Endodermal cell (in vitro differentiated cells): ENCODE measurements at regions not wholly inside any gene's neighbourhood (a gene's known extent, or its start where the extent isn't known, plus 50 kb on each side); places are given as distances from the start of the nearest gene placed in this dataset.

Experiments used
- DNase-seq: peaks from one replicate; pipeline ENCODE4 v3.0.0-alpha.2; 2017
- H3K27ac ChIP-seq: 2 replicates; pipeline ENCODE4 v1.5.1; 2013; ENCODE audit warnings: mild to moderate bottlenecking, low read depth, low read length, moderate library complexity
- H3K27me3 ChIP-seq: 2 replicates; pipeline ENCODE4 v1.6.1; 2013; ENCODE audit warnings: mild to moderate bottlenecking, low read length, moderate library complexity; ENCODE audit not compliant: insufficient read depth, control insufficient read depth, poor library complexity, severe bottlenecking
- H3K36me3 ChIP-seq: 2 replicates; pipeline ENCODE4 v1.7.0; 2013; ENCODE audit warnings: mild to moderate bottlenecking, low read length, moderate library complexity; ENCODE audit not compliant: control insufficient read depth, insufficient read depth
- H3K4me1 ChIP-seq: one replicate; pipeline ENCODE4 v1.7.0; 2013; ENCODE audit warnings: low read length; ENCODE audit not compliant: control insufficient read depth, insufficient read depth
- H3K4me3 ChIP-seq: 2 replicates; pipeline ENCODE4 v1.5.1; 2013; ENCODE audit warnings: mild to moderate bottlenecking, low read length, moderate library complexity
- H3K9ac ChIP-seq: 2 replicates; pipeline ENCODE4 v1.6.1; 2013; ENCODE audit warnings: mild to moderate bottlenecking, low read length, moderate library complexity; ENCODE audit not compliant: poor library complexity, severe bottlenecking; ENCODE audit errors: extremely low read depth
- H3K9me3 ChIP-seq: 2 replicates; pipeline ENCODE4 v1.6.1; 2013; ENCODE audit warnings: mild to moderate bottlenecking, low read length, moderate library complexity; ENCODE audit not compliant: control insufficient read depth
- H3K27ac Mint-ChIP-seq: 2 replicates; pipeline ENCODE4 v1.8.0; 2020; ENCODE audit warnings: mixed read lengths
- H3K27me3 Mint-ChIP-seq: 2 replicates; pipeline ENCODE4 v1.8.0; 2021; ENCODE audit warnings: mild to moderate bottlenecking, mixed read lengths; ENCODE audit not compliant: insufficient read depth
- H3K36me3 Mint-ChIP-seq: 2 replicates; pipeline ENCODE4 v1.8.0; 2020; ENCODE audit warnings: low read depth, mixed read lengths
- H3K4me1 Mint-ChIP-seq: 2 replicates; pipeline ENCODE4 v1.8.0; 2020; ENCODE audit warnings: mixed read lengths
- H3K4me3 Mint-ChIP-seq: 2 replicates; pipeline ENCODE4 v1.8.0; 2020; ENCODE audit warnings: mild to moderate bottlenecking, moderate library complexity, mixed read lengths
- H3K9me3 Mint-ChIP-seq: 2 replicates; pipeline ENCODE4 v1.8.0; 2020; ENCODE audit warnings: mild to moderate bottlenecking, mixed read lengths
- WGBS, 2 experiments: methylation state at CpG; one replicate each; pipeline versions ENCODE4 v1.1.5 to v1.1.7; 2013; ENCODE audit warnings: missing lambda C conversion rate in 2 of 2, mixed read lengths in 1 of 2; ENCODE audit not compliant: insufficient coverage in 1 of 2, insufficient read length in 1 of 2; 5-methylcytosine and 5-hydroxymethylcytosine counted together
- TF ChIP-seq, protein P1 (sequence below): fragments of 200-600 bp; sonication (generic); conservative IDR thresholded peaks from 2 replicates; pipeline ENCODE4 v1.5.0; 2021; ENCODE audit warnings: antibody characterized with exemption, mild to moderate bottlenecking

DNA sequence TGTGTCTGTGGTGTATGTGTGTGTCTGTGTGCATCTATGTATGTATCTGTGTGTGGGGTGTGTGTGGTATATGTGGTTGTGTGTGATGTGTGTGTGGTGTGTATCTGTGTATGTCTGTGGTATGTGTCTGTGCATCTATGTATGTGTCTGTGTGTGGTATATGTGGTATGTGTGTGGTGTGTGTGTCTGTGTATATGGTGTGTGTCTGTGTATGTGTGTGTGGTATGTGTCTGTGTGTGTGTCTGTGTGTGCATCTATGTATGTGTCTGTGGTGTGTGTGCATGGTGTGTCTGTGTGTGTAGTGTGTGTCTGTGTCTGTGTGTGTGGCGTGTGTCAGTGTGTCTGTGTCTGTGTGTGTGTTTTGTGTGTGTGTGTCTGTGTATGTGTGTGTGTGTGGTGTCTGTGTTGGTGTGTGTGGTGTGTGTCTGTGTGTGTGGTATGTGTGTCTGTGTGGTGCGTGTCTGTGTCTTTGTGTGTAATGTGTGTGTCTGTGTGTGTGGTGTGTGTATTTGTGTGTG is 121.9 kb upstream of the MVB12B start:
- Histone ChIP-seq H3K27me3 (no peaks in the 10 kb centered on the region), H3K27ac (no peak overlapping the region), H3K36me3 (no peaks in the 10 kb centered on the region), H3K9ac (no peak overlapping the region), H3K4me3 (no peak overlapping the region), H3K9me3 (no peaks in the 10 kb centered on the region), H3K4me1 (no peaks in the 10 kb centered on the region)
- Mint-ChIP-seq H3K4me1 (no peaks in the 10 kb centered on the region), H3K27me3 (peaks cover 4% of the 10 kb centered on the region), H3K9me3 (peaks cover 27% of the 10 kb centered on the region), H3K27ac (no peak overlapping the region), H3K4me3 (no peak overlapping the region), H3K36me3 (no peaks in the 10 kb centered on the region)
- DNase-seq, result no peak
- TF ChIP-seq, protein P1, sequence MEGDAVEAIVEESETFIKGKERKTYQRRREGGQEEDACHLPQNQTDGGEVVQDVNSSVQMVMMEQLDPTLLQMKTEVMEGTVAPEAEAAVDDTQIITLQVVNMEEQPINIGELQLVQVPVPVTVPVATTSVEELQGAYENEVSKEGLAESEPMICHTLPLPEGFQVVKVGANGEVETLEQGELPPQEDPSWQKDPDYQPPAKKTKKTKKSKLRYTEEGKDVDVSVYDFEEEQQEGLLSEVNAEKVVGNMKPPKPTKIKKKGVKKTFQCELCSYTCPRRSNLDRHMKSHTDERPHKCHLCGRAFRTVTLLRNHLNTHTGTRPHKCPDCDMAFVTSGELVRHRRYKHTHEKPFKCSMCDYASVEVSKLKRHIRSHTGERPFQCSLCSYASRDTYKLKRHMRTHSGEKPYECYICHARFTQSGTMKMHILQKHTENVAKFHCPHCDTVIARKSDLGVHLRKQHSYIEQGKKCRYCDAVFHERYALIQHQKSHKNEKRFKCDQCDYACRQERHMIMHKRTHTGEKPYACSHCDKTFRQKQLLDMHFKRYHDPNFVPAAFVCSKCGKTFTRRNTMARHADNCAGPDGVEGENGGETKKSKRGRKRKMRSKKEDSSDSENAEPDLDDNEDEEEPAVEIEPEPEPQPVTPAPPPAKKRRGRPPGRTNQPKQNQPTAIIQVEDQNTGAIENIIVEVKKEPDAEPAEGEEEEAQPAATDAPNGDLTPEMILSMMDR, result no peak
- WGBS, 2 experiments, result 88 to 100% methylated on average over 1 to 2 of the region's 2 CpGs

DNA sequence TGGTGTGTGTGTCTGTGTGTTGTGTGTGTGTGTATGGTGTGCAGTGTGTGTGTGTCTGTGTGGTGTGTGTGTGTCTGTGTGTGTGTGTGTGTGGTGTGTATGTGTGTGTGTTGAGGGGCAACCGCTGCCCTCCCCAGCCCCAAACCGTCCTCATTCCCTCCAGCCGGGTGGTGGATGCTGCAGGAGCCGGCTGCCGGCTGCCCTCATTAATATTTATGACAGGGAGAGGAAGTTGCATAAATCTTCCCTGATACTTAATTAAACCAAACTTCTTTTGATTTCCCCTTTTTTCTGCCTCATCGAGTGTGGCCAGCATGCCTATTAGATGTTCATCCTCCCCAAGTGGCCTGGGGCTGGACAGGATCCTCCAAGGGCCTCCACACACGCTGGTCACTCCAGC is 121.4 kb upstream of the MVB12B start:
- H3K27ac ChIP-seq, result peak overlapping the region; percentile 72
- no peaks in the 10 kb centered on the region for H3K27me3 ChIP-seq
- no peaks in the 10 kb centered on the region for H3K36me3 ChIP-seq
- H3K9ac ChIP-seq, result no peak overlapping the region
- 86 to 100% methylated on average over 1 to 7 of the region's 7 CpGs for WGBS, 2 experiments
- Mint-ChIP-seq H3K36me3 (no peaks in the 10 kb centered on the region), H3K4me3 (no peak overlapping the region), H3K4me1 (no peaks in the 10 kb centered on the region), H3K9me3 (peaks cover 23% of the 10 kb centered on the region), H3K27me3 (peaks cover 4% of the 10 kb centered on the region), H3K27ac (no peak overlapping the region)
- H3K4me1 ChIP-seq, result no peaks in the 10 kb centered on the region
- DNase-seq, result peak; percentile 18
- no peaks in the 10 kb centered on the region for H3K9me3 ChIP-seq
- H3K4me3 ChIP-seq, result no peak overlapping the region
- TF ChIP-seq, protein P1, result no peak

DNA sequence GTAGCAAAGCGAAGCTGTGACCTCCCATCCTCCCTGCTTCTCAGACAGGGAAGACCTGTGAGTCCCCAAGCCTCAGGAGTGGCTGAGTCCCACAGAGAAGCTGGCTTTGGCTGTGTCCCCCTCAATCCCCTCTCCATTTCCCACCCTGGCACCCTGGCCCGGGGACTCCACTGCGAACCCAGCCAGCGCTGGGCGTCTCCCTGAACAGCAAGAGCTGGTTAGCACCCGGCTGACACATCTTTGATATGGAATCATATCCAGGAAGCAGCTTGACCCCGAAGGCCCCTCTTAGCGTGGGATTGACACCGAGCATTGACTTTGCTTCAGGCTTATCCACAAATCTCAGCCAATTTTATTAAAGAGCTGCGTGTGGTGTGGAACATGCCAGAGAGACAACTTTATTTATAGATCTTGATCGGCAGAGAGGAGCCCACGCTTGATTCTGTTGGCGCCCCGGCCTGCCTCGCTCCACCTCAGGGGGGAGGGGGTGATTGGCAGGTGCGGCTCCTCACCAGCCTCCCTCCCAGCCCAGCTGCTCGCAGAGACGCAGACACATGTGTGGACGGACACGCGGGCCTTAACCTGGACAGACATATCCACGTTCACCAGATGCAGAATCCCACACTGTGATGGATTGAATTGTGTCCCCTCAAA is 120.7 kb upstream of the MVB12B start:
- H3K4me1 ChIP-seq, result no peaks in the 10 kb centered on the region
- Mint-ChIP-seq H3K27me3 (peaks cover 4% of the 10 kb centered on the region), H3K9me3 (peaks cover 19% of the 10 kb centered on the region), H3K4me1 (no peaks in the 10 kb centered on the region), H3K27ac (no peak overlapping the region), H3K36me3 (no peaks in the 10 kb centered on the region), H3K4me3 (no peak overlapping the region)
- TF ChIP-seq, protein P1, result no peak
- H3K36me3 ChIP-seq, result no peaks in the 10 kb centered on the region
- H3K9me3 ChIP-seq, result no peaks in the 10 kb centered on the region
- H3K27me3 ChIP-seq, result no peaks in the 10 kb centered on the region
- WGBS, 2 experiments, result 90 to 97% methylated on average over 8 to 22 of the region's 22 CpGs
- H3K27ac ChIP-seq, result peak overlapping the region; percentile 72
- H3K4me3 ChIP-seq, result no peak overlapping the region
- DNase-seq, result peak; percentile 32
- H3K9ac ChIP-seq, result no peak overlapping the region
